ENCODE measurements at regions not wholly inside any gene's neighbourhood (a gene's known extent, or its start where the extent isn't known, plus 50 kb on each side); places are given as distances from the start of the nearest gene placed in this dataset.
A peak's percentile ranks its signal among the peaks of the same experiment; 100 is the strongest.

GRCh38 chr13:80463673-80464352, 122.9 kb upstream of the SPRY2 start:
- DNase-seq = no peak

DNA sequence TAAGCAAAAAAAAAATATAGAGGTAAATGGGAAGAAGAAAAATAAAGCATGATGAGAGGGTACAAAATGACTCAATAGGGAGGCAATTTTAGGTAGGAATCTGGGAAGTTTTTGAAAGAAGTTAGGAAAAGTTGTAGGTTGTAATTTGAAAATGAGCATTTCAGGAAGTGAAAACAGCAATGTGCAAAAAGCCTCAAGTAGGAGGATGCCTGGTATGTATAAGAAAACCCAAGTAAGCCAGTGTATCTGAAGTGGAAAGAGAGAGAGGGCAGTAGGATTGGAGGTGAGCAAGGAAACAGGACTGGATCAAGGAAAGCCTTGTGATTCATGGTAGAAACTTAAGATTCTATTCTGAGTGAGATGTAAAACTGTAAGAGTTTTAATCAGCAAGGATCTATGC, 121.6 kb upstream of the SPRY2 start:
- DNase-seq = no peak

DNA sequence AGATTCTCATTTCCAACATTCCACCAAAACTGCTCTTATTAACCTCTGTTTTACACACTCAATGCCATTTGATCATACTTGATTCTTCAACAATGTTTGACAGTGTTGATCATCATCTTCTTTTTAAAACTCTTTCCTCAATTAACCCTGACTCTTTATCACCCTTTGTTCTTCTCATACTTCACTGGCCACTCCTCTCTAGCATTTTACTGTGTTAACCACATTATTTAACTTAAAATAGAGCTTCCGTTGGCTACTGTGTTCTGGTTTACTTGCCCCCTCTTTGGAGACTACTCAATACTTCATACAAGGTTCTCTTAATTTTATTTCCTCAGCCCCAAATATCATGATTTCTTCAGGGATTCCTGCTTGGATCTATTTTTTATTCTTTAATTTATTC, 121.1 kb upstream of the SPRY2 start:
- DNase-seq = no peak

DNA sequence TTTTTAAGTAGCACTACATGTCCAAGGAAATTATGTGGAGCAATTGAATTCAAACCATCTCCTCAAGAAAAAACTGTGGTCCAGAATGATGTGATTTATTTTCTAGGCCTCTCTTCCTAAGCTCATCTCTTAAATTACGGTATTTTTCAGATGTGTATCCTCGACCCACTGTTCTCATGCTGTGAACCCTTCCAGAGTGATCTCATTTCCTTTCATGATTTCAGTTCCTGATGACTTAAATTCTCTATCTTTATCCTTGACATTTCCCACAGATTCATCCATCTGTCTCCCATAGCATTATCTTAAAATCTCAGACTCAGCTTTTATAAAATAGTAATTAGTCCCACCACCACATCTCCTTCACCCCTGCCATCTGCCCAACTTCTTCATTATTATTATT, 117.6 kb upstream of the SPRY2 start:
- DNase-seq = no peak

DNA sequence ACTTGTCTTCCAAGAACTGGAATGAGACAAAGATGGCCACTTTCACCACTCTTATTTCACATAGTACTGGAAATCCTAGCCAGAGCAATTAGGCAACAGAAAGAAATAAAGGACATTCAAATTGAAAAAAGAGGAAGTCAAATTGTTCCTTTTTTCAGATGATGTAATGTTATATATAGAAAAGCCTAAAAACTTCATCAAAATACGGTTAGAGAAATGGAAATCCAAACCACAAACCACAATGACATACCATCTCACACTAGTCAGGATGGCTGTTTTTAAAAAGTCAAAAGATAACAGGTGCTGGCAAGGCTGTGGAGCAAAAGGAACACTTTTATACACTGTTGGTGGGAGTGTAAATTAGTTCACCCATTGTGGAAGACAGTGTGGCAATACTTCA, 113.3 kb upstream of the SPRY2 start:
- DNase-seq = no peak

GRCh38 chr13:80452279-80452678, 111.4 kb upstream of the SPRY2 start:
- DNase-seq = no peak

GRCh38 chr13:80451641-80452040, 110.7 kb upstream of the SPRY2 start:
- DNase-seq = no peak

- DNase-seq = no peak
Observed at GRCh38 chr13:80450386-80450785, 109.5 kb upstream of the SPRY2 start.

- no peak for DNase-seq
Observed at GRCh38 chr13:80448725-80449124, 107.8 kb upstream of the SPRY2 start.

GRCh38 chr13:80447747-80448146, 106.8 kb upstream of the SPRY2 start:
- no peak for DNase-seq

- no peak for DNase-seq
Observed at GRCh38 chr13:80444240-80445015, 103.5 kb upstream of the SPRY2 start.

DNA sequence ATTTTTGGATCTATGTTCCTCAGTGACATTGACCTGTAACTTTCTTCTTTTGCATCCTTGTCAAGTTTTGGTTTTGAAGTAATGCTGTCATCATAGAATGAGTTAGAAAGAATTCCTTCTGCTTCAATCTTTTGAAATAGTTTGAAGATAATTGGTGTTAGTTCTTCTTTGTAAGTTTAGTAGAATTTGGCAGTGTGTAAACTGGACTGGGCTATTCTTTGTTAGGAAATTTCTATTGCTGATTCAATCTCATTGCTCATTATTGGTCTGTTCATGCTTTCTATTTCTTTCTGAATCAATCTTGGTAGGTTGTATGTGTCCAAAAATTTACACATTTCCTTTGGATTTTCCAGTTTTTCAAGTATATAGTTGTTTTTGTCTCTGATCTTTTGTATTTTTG, 101.7 kb upstream of the SPRY2 start:
- DNase-seq = no peak

DNA sequence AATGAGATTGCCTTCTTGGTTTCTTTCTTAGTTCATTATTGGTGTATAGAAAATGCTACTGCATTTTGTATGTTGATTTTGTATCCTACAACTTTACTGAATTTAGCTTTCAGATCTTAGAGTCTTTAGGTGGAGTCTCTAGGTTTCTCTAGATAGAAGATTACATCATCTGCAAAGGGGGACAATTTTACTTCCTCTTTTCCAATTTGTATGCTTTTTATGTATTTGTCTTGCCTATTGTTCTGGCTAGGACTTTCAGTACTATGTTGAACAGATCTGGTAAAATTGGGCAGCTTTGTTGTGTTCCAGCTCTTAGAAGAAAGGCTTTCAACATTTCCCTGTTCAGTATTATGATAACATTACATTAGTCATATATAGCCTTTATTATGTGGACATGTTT, 101.0 kb upstream of the SPRY2 start:
- DNase-seq = no peak

DNA sequence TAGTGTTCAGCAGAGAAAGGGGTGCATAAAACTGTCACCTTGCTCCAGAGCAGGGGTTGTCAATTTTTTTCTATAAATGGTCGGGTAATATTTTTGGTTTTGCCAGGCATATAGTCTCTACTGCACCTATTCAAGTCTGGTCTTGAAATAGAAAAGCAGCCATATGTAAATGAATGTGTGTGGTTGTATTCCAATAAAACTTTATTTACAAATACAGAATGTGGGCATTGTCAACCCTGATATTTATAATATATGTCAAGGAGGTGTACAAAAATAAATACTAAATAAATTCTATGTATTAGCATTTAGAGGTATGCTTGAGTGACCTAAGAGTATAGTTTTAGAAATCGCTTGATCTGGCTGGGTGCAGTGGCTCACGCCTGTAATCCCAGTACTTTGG, 97.6 kb upstream of the SPRY2 start:
- no peak for DNase-seq

- peak; percentile 44 for DNase-seq
Observed at GRCh38 chr13:80437231-80437630, 96.3 kb upstream of the SPRY2 start.

- DNase-seq = peak; percentile 80
Observed at GRCh38 chr13:80436571-80437169, 95.7 kb upstream of the SPRY2 start.

GRCh38 chr13:80430561-80430960, 89.6 kb upstream of the SPRY2 start:
- DNase-seq = no peak

GRCh38 chr13:80428349-80429096, 87.6 kb upstream of the SPRY2 start:
- DNase-seq = no peak

GRCh38 chr13:80419416-80419815, 78.5 kb upstream of the SPRY2 start:
- DNase-seq = no peak

DNA sequence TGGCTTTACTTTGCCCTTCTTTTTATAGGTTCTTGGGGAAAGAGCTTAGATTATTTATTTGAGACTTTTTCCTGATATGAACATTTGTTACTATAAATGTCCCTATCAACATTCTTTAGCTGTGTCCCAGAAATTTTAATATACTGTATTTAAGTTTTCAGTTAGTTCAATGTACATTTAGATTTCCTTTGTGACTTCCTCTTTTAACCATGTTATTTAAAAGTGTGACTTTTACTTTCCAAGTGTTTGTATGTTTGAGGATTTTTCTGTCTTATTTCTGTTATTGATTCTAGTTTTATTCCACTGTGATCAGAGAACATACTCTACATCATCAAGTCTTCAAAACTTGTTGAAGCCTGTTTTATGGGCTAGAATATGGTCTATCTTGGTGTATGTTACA, 72.7 kb upstream of the SPRY2 start:
- DNase-seq = no peak

DNA sequence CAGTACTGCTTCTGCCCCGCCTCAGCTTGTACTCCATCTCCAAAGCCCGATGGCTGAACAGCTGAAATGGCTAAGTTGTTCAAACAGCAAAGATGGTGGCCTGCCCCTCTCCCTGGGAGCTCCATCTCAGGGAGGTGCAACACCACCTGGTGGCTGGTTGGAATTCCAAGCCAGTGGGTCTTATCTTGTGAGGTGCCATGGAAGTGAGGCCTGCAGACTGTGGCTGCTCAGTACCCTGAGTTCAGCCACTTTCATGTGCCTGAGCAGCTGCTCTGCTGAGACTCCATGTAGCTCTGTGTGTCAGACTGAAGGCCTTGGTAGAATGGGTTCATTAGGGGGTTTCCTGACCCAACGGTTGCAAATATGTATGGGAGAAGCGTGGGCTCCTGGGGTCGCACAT, 67.3 kb upstream of the SPRY2 start:
- DNase-seq = no peak

GRCh38 chr13:80400865-80401426, 60.0 kb upstream of the SPRY2 start:
- no peak for DNase-seq
